ENCODE measurements at regions not wholly inside any gene's neighbourhood (a gene's known extent, or its start where the extent isn't known, plus 50 kb on each side); places are given as distances from the start of the nearest gene placed in this dataset.

- WGBS, 2 donors, result 93 to 99% methylated on average over 8 of the region's 8 CpGs
- no peak for TF ChIP-seq CTCF (IDR thresholded peaks at IDR 0.05)
- no peak for TF ChIP-seq POLR2A (IDR thresholded peaks at IDR 0.05)
- Histone ChIP-seq H3K4me3 (replicated peaks in 1 of 3) (no peak overlapping the region), H3K4me1 (no peaks in the 10 kb centered on the region), H3K27me3 (no peaks in the 10 kb centered on the region), H3K27ac (no peak overlapping the region), H3K9me3 (no peaks in the 10 kb centered on the region), H3K36me3 (peaks cover 0 to 3% of the 10 kb centered on the region in 2 donors)
- no peak for DNase-seq
- intact Hi-C loops (cut with DNase I), result no loop called here
Measured at GRCh38 chr11:70802185-70802584, 403.9 kb downstream of the CTTN start.

GRCh38 chr11:70804139-70804837, 406.0 kb downstream of the CTTN start:
- intact Hi-C loops (cut with DNase I), result no loop called here
- 85 to 98% methylated on average over 14 to 24 of the region's 24 CpGs for WGBS, 2 donors
- no peak overlapping the region for H3K4me3 ChIP-seq (replicated peaks in 1 of 3)

GRCh38 chr11:70805243-70805642, 406.9 kb downstream of the CTTN start:
- intact Hi-C loops (cut with DNase I), result no loop called here

More at GRCh38 chr11:70804139-70804837, 406.0 kb downstream of the CTTN start:
- DNase-seq, result no peak
- Histone ChIP-seq H3K36me3 (no peaks in the 10 kb centered on the region), H3K9me3 (no peaks in the 10 kb centered on the region), H3K27ac (no peak overlapping the region), H3K4me1 (no peaks in the 10 kb centered on the region), H3K27me3 (no peaks in the 10 kb centered on the region)
- TF ChIP-seq CTCF (IDR thresholded peaks at IDR 0.05) (no peak), POLR2A (IDR thresholded peaks at IDR 0.05) (no peak)

GRCh38 chr11:70805971-70806370, 407.6 kb downstream of the CTTN start:
- H3K4me1 ChIP-seq, result no peaks in the 10 kb centered on the region
- no peak for TF ChIP-seq CTCF (IDR thresholded peaks at IDR 0.05)

More at GRCh38 chr11:70805243-70805642, 406.9 kb downstream of the CTTN start:
- H3K4me3 ChIP-seq (replicated peaks in 1 of 3), result no peak overlapping the region
- no peak overlapping the region for H3K27ac ChIP-seq
- no peaks in the 10 kb centered on the region for H3K36me3 ChIP-seq
- H3K9me3 ChIP-seq, result no peaks in the 10 kb centered on the region
- H3K27me3 ChIP-seq, result no peaks in the 10 kb centered on the region
- TF ChIP-seq CTCF (IDR thresholded peaks at IDR 0.05) (no peak), POLR2A (IDR thresholded peaks at IDR 0.05) (no peak)
- WGBS, 2 donors, result 93 to 98% methylated on average over 6 of the region's 7 CpGs
- DNase-seq, result no peak
- H3K4me1 ChIP-seq, result no peaks in the 10 kb centered on the region

GRCh38 chr11:70806461-70807194, 408.3 kb downstream of the CTTN start:
- no peak for TF ChIP-seq POLR2A (IDR thresholded peaks at IDR 0.05)
- no peaks in the 10 kb centered on the region for H3K9me3 ChIP-seq
- 94 to 96% methylated on average over 21 to 26 of the region's 27 CpGs for WGBS, 2 donors
- no peak overlapping the region for H3K4me3 ChIP-seq (replicated peaks in 1 of 3)
- intact Hi-C loops (cut with DNase I), result no loop called here
- no peaks in the 10 kb centered on the region for H3K27me3 ChIP-seq
- DNase-seq, result no peak
- no peak overlapping the region for H3K27ac ChIP-seq
- H3K36me3 ChIP-seq, result no peaks in the 10 kb centered on the region
- no peaks in the 10 kb centered on the region for H3K4me1 ChIP-seq

More at GRCh38 chr11:70805971-70806370, 407.6 kb downstream of the CTTN start:
- WGBS, 2 donors, result 93 to 96% methylated on average over 10 to 11 of the region's 11 CpGs
- intact Hi-C loops (cut with DNase I), result no loop called here
- Histone ChIP-seq H3K36me3 (no peaks in the 10 kb centered on the region), H3K9me3 (no peaks in the 10 kb centered on the region), H3K27me3 (no peaks in the 10 kb centered on the region), H3K4me3 (replicated peaks in 1 of 3) (no peak overlapping the region), H3K27ac (no peak overlapping the region)
- DNase-seq, result no peak

Data from thyroid gland (tissue), 4 donors.